Endothelial cell of umbilical vein (primary cell): ENCODE measurements at regions not wholly inside any gene's neighbourhood (a gene's known extent, or its start where the extent isn't known, plus 50 kb on each side); places are given as distances from the start of the nearest gene placed in this dataset.

Experiments used
- CTCF ChIP-seq, 2 donors: IDR thresholded peaks; 1 replicate in 1 of 2; 2 replicates in 1 of 2; pipeline ENCODE4 v1.5.1; 2011; ENCODE audit warnings: low read length in 2 of 2, mild to moderate bottlenecking in 2 of 2, moderate library complexity in 2 of 2, control low read depth in 1 of 2, inconsistent platforms in 1 of 2, low read depth in 1 of 2; ENCODE audit not compliant: insufficient read depth in 1 of 2; ENCODE audit errors: extremely low read depth in 1 of 2
- EZH2 ChIP-seq: IDR thresholded peaks from 2 replicates; pipeline ENCODE4 v1.6.1; 2012; ENCODE audit warnings: borderline replicate concordance, low read depth, mild to moderate bottlenecking, moderate library complexity, low read length, inconsistent platforms; ENCODE audit not compliant: severe bottlenecking
- FOS ChIP-seq: IDR thresholded peaks from 2 replicates; pipeline ENCODE4 v1.6.1; 2011; ENCODE audit warnings: mild to moderate bottlenecking, low read length, moderate library complexity, borderline replicate concordance; ENCODE audit not compliant: insufficient read depth
- POLR2A ChIP-seq: IDR thresholded peaks from 2 replicates; pipeline ENCODE4 v1.6.1; 2012; ENCODE audit warnings: low read depth, mild to moderate bottlenecking, control low read depth, low read length
- POLR2AphosphoS5 ChIP-seq: IDR thresholded peaks from 2 replicates; pipeline ENCODE4 v1.6.1; 2012; ENCODE audit warnings: low read depth, mild to moderate bottlenecking, control low read depth, low read length, moderate library complexity; ENCODE audit not compliant: insufficient read depth

- TF ChIP-seq CTCF (IDR thresholded peaks at IDR 0.05; ENCODE audit: extremely low read depth in 1 of 2, insufficient read depth in 1 of 2, low read depth in 1 of 2, low read length in 2 of 2) (no peak), EZH2 (no peak), POLR2A (no peak), POLR2AphosphoS5 (no peak), FOS (no peak)
Observed at GRCh38 chr2:172233987-172234715, 131.5 kb upstream of the DLX2 start.
